GM19238 (cell line): ENCODE measurements at regions not wholly inside any gene's neighbourhood (a gene's known extent, or its start where the extent isn't known, plus 50 kb on each side); places are given as distances from the start of the nearest gene placed in this dataset.

ENCODE experiments used
- DNase-seq: peaks from one replicate; pipeline ENCODE4 v3.0.0; 2011; ENCODE audit warnings: low spot score; ENCODE audit not compliant: insufficient read length

GRCh38 chr3:118705487-118706219 lies 329.0 kb downstream of the IGSF11 start:
- DNase-seq, result no peak

GRCh38 chr3:118707991-118708390 lies 326.7 kb downstream of the IGSF11 start:
- DNase-seq, result no peak

- no peak for DNase-seq
These were observed 324.1 kb downstream of the IGSF11 start for GRCh38 chr3:118710532-118710931.

GRCh38 chr3:118713502-118714207 lies 321.0 kb downstream of the IGSF11 start:
- no peak for DNase-seq

GRCh38 chr3:118714800-118715199 lies 319.8 kb downstream of the IGSF11 start:
- DNase-seq, result no peak

GRCh38 chr3:118729546-118729945 lies 305.1 kb downstream of the IGSF11 start:
- DNase-seq, result no peak

- DNase-seq, result no peak
These were observed 300.0 kb downstream of the IGSF11 start for GRCh38 chr3:118734664-118735063.

- no peak for DNase-seq
These were observed 298.5 kb downstream of the IGSF11 start for GRCh38 chr3:118736107-118736506.

GRCh38 chr3:118740722-118741290 lies 293.8 kb downstream of the IGSF11 start:
- DNase-seq, result no peak

- no peak for DNase-seq
These were observed 291.9 kb downstream of the IGSF11 start for GRCh38 chr3:118742760-118743159.

- DNase-seq, result no peak
These were observed 290.5 kb downstream of the IGSF11 start for GRCh38 chr3:118744186-118744585.

GRCh38 chr3:118754406-118755252 lies 280.0 kb downstream of the IGSF11 start:
- DNase-seq, result no peak

GRCh38 chr3:118755253-118755801 lies 279.3 kb downstream of the IGSF11 start:
- no peak for DNase-seq

- no peak for DNase-seq
These were observed 273.9 kb downstream of the IGSF11 start for GRCh38 chr3:118760585-118761290.

GRCh38 chr3:118761291-118761606 lies 273.4 kb downstream of the IGSF11 start:
- no peak for DNase-seq

- no peak for DNase-seq
These were observed 268.9 kb downstream of the IGSF11 start for GRCh38 chr3:118765636-118766305.

- no peak for DNase-seq
These were observed 268.4 kb downstream of the IGSF11 start for GRCh38 chr3:118766306-118766669.

GRCh38 chr3:118772036-118772435 lies 262.6 kb downstream of the IGSF11 start:
- DNase-seq, result no peak

GRCh38 chr3:118772547-118773011 lies 262.1 kb downstream of the IGSF11 start:
- DNase-seq, result no peak

- no peak for DNase-seq
These were observed 259.6 kb downstream of the IGSF11 start for GRCh38 chr3:118775021-118775420.
